DND-41 (cell line): ENCODE measurements at regions not wholly inside any gene's neighbourhood (a gene's known extent, or its start where the extent isn't known, plus 50 kb on each side); places are given as distances from the start of the nearest gene placed in this dataset.

Source experiments
- ATAC-seq: fragments of 200-7000 bp; cut with Tn5 transposase; 3 replicates; pipeline ENCODE4 v1.9.1; 2021; ENCODE audit warnings: low read depth; ENCODE audit not compliant: insufficient read depth
- DNase-seq: peaks from one replicate; pipeline ENCODE4 v3.0.0-alpha.2; 2020
- H2AFZ ChIP-seq: 2 replicates; pipeline ENCODE4 v1.6.0; 2012; ENCODE audit warnings: low read depth, low read length
- H3K27ac ChIP-seq: 2 replicates; pipeline ENCODE4 v1.5.1; 2012; ENCODE audit warnings: low read length, inconsistent platforms
- H3K27me3 ChIP-seq: fragments of 200-600 bp; sonication (generic); 2 replicates; pipeline ENCODE4 v1.6.0; 2012; ENCODE audit warnings: low read length, mild to moderate bottlenecking, inconsistent platforms; ENCODE audit not compliant: insufficient read depth, poor library complexity
- H3K36me3 ChIP-seq: 2 replicates; pipeline ENCODE4 v1.5.1; 2012; ENCODE audit warnings: low read length, inconsistent platforms; ENCODE audit not compliant: insufficient read depth
- H3K4me1 ChIP-seq: 2 replicates; pipeline ENCODE4 v1.5.1; 2012; ENCODE audit warnings: mild to moderate bottlenecking, low read length; ENCODE audit not compliant: insufficient read depth
- H3K4me2 ChIP-seq: 2 replicates; pipeline ENCODE4 v1.6.0; 2012; ENCODE audit warnings: mild to moderate bottlenecking, moderate library complexity, low read length, inconsistent platforms; ENCODE audit not compliant: insufficient read depth
- H3K4me3 ChIP-seq, 2 experiments: fragments of 200-600 bp in 1 of 2; shearing (Covaris generic) in 1 of 2; 2 replicates each; pipeline ENCODE4 v1.5.1; 2012 to 2016; ENCODE audit warnings: inconsistent platforms in 2 of 2, low read length in 2 of 2, mild to moderate bottlenecking in 2 of 2, low read depth in 1 of 2, moderate library complexity in 1 of 2
- H3K79me2 ChIP-seq: 2 replicates; pipeline ENCODE4 v1.6.0; 2012; ENCODE audit warnings: low read length, inconsistent platforms; ENCODE audit not compliant: insufficient read depth
- H3K9ac ChIP-seq: 2 replicates; pipeline ENCODE4 v1.6.0; 2012; ENCODE audit warnings: low read depth, mild to moderate bottlenecking, inconsistent platforms, low read length, moderate library complexity
- H3K9me3 ChIP-seq: 2 replicates; pipeline ENCODE4 v1.5.1; 2012; ENCODE audit warnings: low read length, moderate library complexity, mild to moderate bottlenecking, inconsistent platforms; ENCODE audit not compliant: insufficient read depth, severe bottlenecking
- H4K20me1 ChIP-seq: 2 replicates; pipeline ENCODE4 v1.6.0; 2012; ENCODE audit warnings: low read length; ENCODE audit not compliant: insufficient read depth
- EZH2 ChIP-seq: IDR thresholded peaks from 3 replicates; pipeline ENCODE4 v1.6.1; 2012; ENCODE audit warnings: borderline replicate concordance, low read depth, mild to moderate bottlenecking, moderate library complexity, low read length, inconsistent platforms; ENCODE audit not compliant: severe bottlenecking
- TF ChIP-seq, protein P1 (sequence below): IDR thresholded peaks from 2 replicates; pipeline ENCODE4 v1.5.1; 2012; ENCODE audit warnings: borderline replicate concordance, low read length, moderate library complexity, mild to moderate bottlenecking; ENCODE audit not compliant: poor library complexity, severe bottlenecking; ENCODE audit errors: extremely low read depth

- Histone ChIP-seq H3K4me2 (no peak overlapping the region), H3K27me3 (no peaks in the 10 kb centered on the region), H2AFZ (no peak overlapping the region), H3K9me3 (no peaks in the 10 kb centered on the region), H3K36me3 (no peaks in the 10 kb centered on the region), H3K27ac (no peak overlapping the region), H3K9ac (no peak overlapping the region), H3K4me1 (peaks cover 4% of the 10 kb centered on the region), H4K20me1 (no peaks in the 10 kb centered on the region), H3K79me2 (no peaks in the 10 kb centered on the region), H3K4me3 (no peak overlapping the region)
- DNase-seq (no peak), ATAC-seq (no peak)
- TF ChIP-seq EZH2 = no peak
- TF ChIP-seq, protein P1, sequence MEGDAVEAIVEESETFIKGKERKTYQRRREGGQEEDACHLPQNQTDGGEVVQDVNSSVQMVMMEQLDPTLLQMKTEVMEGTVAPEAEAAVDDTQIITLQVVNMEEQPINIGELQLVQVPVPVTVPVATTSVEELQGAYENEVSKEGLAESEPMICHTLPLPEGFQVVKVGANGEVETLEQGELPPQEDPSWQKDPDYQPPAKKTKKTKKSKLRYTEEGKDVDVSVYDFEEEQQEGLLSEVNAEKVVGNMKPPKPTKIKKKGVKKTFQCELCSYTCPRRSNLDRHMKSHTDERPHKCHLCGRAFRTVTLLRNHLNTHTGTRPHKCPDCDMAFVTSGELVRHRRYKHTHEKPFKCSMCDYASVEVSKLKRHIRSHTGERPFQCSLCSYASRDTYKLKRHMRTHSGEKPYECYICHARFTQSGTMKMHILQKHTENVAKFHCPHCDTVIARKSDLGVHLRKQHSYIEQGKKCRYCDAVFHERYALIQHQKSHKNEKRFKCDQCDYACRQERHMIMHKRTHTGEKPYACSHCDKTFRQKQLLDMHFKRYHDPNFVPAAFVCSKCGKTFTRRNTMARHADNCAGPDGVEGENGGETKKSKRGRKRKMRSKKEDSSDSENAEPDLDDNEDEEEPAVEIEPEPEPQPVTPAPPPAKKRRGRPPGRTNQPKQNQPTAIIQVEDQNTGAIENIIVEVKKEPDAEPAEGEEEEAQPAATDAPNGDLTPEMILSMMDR = no peak
These were observed 391.6 kb downstream of the PCDH20 start for GRCh38 chr13:61024046-61024445.

DNA sequence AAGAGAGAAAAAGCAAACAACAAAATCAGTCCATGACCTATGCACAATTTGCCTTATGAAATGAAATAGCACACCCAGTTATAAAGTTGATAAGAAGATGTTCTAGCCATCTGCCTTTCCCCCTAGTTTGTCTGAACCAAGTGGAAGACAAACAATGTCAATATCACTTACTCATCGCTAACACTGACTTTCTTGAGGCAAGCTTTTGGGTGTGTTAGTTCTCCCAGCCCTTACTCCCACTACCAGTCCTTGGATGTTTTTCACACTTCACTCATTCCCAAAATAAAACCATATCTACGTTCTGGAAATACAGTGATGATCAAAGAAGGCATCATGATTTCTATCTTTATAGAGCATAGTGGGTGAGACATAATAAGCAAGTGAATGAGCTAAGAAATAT, 393.8 kb downstream of the PCDH20 start:
- Histone ChIP-seq H3K36me3 (no peaks in the 10 kb centered on the region), H3K4me3 (no peak overlapping the region), H3K27ac (no peak overlapping the region), H2AFZ (no peak overlapping the region), H4K20me1 (no peaks in the 10 kb centered on the region), H3K9ac (no peak overlapping the region), H3K9me3 (no peaks in the 10 kb centered on the region), H3K79me2 (no peaks in the 10 kb centered on the region), H3K4me1 (no peaks in the 10 kb centered on the region), H3K4me2 (no peak overlapping the region), H3K27me3 (no peaks in the 10 kb centered on the region)
- DNase-seq (no peak), ATAC-seq (no peak)
- TF ChIP-seq, protein P1 = no peak
- TF ChIP-seq EZH2 = no peak

DNA sequence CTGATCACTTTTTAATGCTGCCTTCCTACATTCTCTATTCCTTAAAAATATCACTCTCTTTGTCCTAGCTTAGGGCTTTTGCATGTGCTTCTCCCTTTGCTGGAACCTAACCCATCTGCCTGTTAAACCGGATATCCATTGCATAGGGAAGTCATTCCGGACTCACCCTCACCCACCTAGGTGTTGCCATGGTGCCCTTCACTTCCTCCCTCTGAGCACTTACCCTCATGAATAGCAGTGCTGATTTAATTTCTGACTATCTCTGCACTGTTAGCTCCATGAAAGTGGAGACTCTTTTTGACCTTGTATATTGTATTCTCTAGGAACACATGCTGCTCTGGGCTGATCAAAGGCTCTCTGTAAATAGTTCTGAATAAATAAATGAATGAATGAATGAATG, 401.9 kb downstream of the PCDH20 start:
- no peaks in the 10 kb centered on the region for H3K9me3 ChIP-seq
- H3K27me3 ChIP-seq = no peaks in the 10 kb centered on the region
- no peak overlapping the region for H2AFZ ChIP-seq
- H4K20me1 ChIP-seq = no peaks in the 10 kb centered on the region
- no peak overlapping the region for H3K4me3 ChIP-seq
- H3K36me3 ChIP-seq = no peaks in the 10 kb centered on the region
- ATAC-seq = no peak
- no peaks in the 10 kb centered on the region for H3K79me2 ChIP-seq
- no peak for TF ChIP-seq EZH2
- TF ChIP-seq, protein P1 = no peak
- no peak overlapping the region for H3K27ac ChIP-seq
- no peaks in the 10 kb centered on the region for H3K4me1 ChIP-seq
- no peak overlapping the region for H3K4me2 ChIP-seq
- no peak overlapping the region for H3K9ac ChIP-seq
- DNase-seq = no peak

- Histone ChIP-seq H3K79me2 (no peaks in the 10 kb centered on the region), H3K27ac (no peak overlapping the region), H3K4me2 (no peak overlapping the region), H3K4me3 (no peak overlapping the region), H3K9me3 (peaks cover 8% of the 10 kb centered on the region), H2AFZ (no peak overlapping the region), H3K9ac (no peak overlapping the region), H3K4me1 (no peaks in the 10 kb centered on the region), H4K20me1 (no peaks in the 10 kb centered on the region), H3K36me3 (no peaks in the 10 kb centered on the region), H3K27me3 (no peaks in the 10 kb centered on the region)
- ATAC-seq = no peak
- TF ChIP-seq, protein P1 = no peak
- no peak for TF ChIP-seq EZH2
- no peak for DNase-seq
These were observed 405.3 kb downstream of the PCDH20 start for GRCh38 chr13:61010358-61010757.
